ENCODE measurements at regions not wholly inside any gene's neighbourhood (a gene's known extent, or its start where the extent isn't known, plus 50 kb on each side); places are given as distances from the start of the nearest gene placed in this dataset.
A peak's percentile ranks its signal among the peaks of the same experiment; 100 is the strongest.

GRCh38 chr15:62841269-62841628 is 201.3 kb upstream of the TPM1 start:
- no peak for DNase-seq
- H3K4me1 ChIP-seq (ENCODE audit: control insufficient read depth, insufficient read depth, low read length) = no peaks in the 10 kb centered on the region
- no peaks in the 10 kb centered on the region for H3K9me3 ChIP-seq (ENCODE audit: control insufficient read depth, low read depth, low read length)
- H3K36me3 ChIP-seq (ENCODE audit: control insufficient read depth, insufficient read depth, low read length) = peaks cover 61% of the 10 kb centered on the region
- no peak overlapping the region for H3K27ac ChIP-seq (ENCODE audit: low read length)
- H3K27me3 ChIP-seq (ENCODE audit: control insufficient read depth, insufficient read depth, low read length) = no peaks in the 10 kb centered on the region
- H3K4me3 ChIP-seq (ENCODE audit: low read length) = no peak overlapping the region
- no CpG with 5 or more reads among the region's 10 CpGs for whole genome bisulfite sequencing (ENCODE audit: insufficient coverage, low lambda C conversion rate)

GRCh38 chr15:62841891-62842559 is 200.5 kb upstream of the TPM1 start:
- no peak overlapping the region for H3K27ac ChIP-seq (ENCODE audit: low read length)
- peaks cover 59% of the 10 kb centered on the region for H3K36me3 ChIP-seq (ENCODE audit: control insufficient read depth, insufficient read depth, low read length)
- WGBS (ENCODE audit: insufficient coverage, low lambda C conversion rate) = 90% methylated on average over 4 of the region's 10 CpGs

GRCh38 chr15:62843311-62843710 is 199.2 kb upstream of the TPM1 start:
- H3K36me3 ChIP-seq (ENCODE audit: control insufficient read depth, insufficient read depth, low read length) = peaks cover 52% of the 10 kb centered on the region

More at GRCh38 chr15:62841891-62842559, 200.5 kb upstream of the TPM1 start:
- no peaks in the 10 kb centered on the region for H3K27me3 ChIP-seq (ENCODE audit: control insufficient read depth, insufficient read depth, low read length)
- no peaks in the 10 kb centered on the region for H3K9me3 ChIP-seq (ENCODE audit: control insufficient read depth, low read depth, low read length)
- DNase-seq = no peak
- H3K4me3 ChIP-seq (ENCODE audit: low read length) = no peak overlapping the region
- no peaks in the 10 kb centered on the region for H3K4me1 ChIP-seq (ENCODE audit: control insufficient read depth, insufficient read depth, low read length)

GRCh38 chr15:62844564-62845240 is 197.8 kb upstream of the TPM1 start:
- H3K9me3 ChIP-seq (ENCODE audit: control insufficient read depth, low read depth, low read length) = no peaks in the 10 kb centered on the region
- no peak for DNase-seq
- no peaks in the 10 kb centered on the region for H3K4me1 ChIP-seq (ENCODE audit: control insufficient read depth, insufficient read depth, low read length)
- H3K36me3 ChIP-seq (ENCODE audit: control insufficient read depth, insufficient read depth, low read length) = peaks cover 39% of the 10 kb centered on the region
- no peaks in the 10 kb centered on the region for H3K27me3 ChIP-seq (ENCODE audit: control insufficient read depth, insufficient read depth, low read length)
- no peak overlapping the region for H3K4me3 ChIP-seq (ENCODE audit: low read length)
- no CpG with 5 or more reads among the region's 10 CpGs for WGBS (ENCODE audit: insufficient coverage, low lambda C conversion rate)
- H3K27ac ChIP-seq (ENCODE audit: low read length) = no peak overlapping the region

More at GRCh38 chr15:62843311-62843710, 199.2 kb upstream of the TPM1 start:
- no CpG with 5 or more reads among the region's 5 CpGs for WGBS (ENCODE audit: insufficient coverage, low lambda C conversion rate)
- H3K27ac ChIP-seq (ENCODE audit: low read length) = no peak overlapping the region
- no peaks in the 10 kb centered on the region for H3K4me1 ChIP-seq (ENCODE audit: control insufficient read depth, insufficient read depth, low read length)
- H3K9me3 ChIP-seq (ENCODE audit: control insufficient read depth, low read depth, low read length) = no peaks in the 10 kb centered on the region
- H3K4me3 ChIP-seq (ENCODE audit: low read length) = no peak overlapping the region
- DNase-seq = no peak
- no peaks in the 10 kb centered on the region for H3K27me3 ChIP-seq (ENCODE audit: control insufficient read depth, insufficient read depth, low read length)

- no peak overlapping the region for H3K27ac ChIP-seq (ENCODE audit: low read length)
- H3K4me1 ChIP-seq (ENCODE audit: control insufficient read depth, insufficient read depth, low read length) = no peaks in the 10 kb centered on the region
- H3K36me3 ChIP-seq (ENCODE audit: control insufficient read depth, insufficient read depth, low read length) = peaks cover 32% of the 10 kb centered on the region
- no peaks in the 10 kb centered on the region for H3K27me3 ChIP-seq (ENCODE audit: control insufficient read depth, insufficient read depth, low read length)
- no CpG with 5 or more reads among the region's 12 CpGs for WGBS (ENCODE audit: insufficient coverage, low lambda C conversion rate)
- DNase-seq = no peak
- no peak overlapping the region for H3K4me3 ChIP-seq (ENCODE audit: low read length)
- H3K9me3 ChIP-seq (ENCODE audit: control insufficient read depth, low read depth, low read length) = no peaks in the 10 kb centered on the region
These were observed 197.1 kb upstream of the TPM1 start for GRCh38 chr15:62845241-62846126.

- H3K36me3 ChIP-seq (ENCODE audit: control insufficient read depth, insufficient read depth, low read length) = peaks cover 24% of the 10 kb centered on the region
- H3K4me3 ChIP-seq (ENCODE audit: low read length) = no peak overlapping the region
- DNase-seq = no peak
- H3K4me1 ChIP-seq (ENCODE audit: control insufficient read depth, insufficient read depth, low read length) = no peaks in the 10 kb centered on the region
- no peak overlapping the region for H3K27ac ChIP-seq (ENCODE audit: low read length)
- no peaks in the 10 kb centered on the region for H3K9me3 ChIP-seq (ENCODE audit: control insufficient read depth, low read depth, low read length)
- 70% methylated on average over 4 of the region's 10 CpGs for WGBS (ENCODE audit: insufficient coverage, low lambda C conversion rate)
- H3K27me3 ChIP-seq (ENCODE audit: control insufficient read depth, insufficient read depth, low read length) = no peaks in the 10 kb centered on the region
These were observed 196.3 kb upstream of the TPM1 start for GRCh38 chr15:62846131-62846804.

GRCh38 chr15:62846805-62847495 is 195.6 kb upstream of the TPM1 start:
- Histone ChIP-seq H3K27ac (ENCODE audit: low read length) (no peak overlapping the region), H3K4me3 (ENCODE audit: low read length) (no peak overlapping the region), H3K4me1 (ENCODE audit: control insufficient read depth, insufficient read depth, low read length) (no peaks in the 10 kb centered on the region), H3K36me3 (ENCODE audit: control insufficient read depth, insufficient read depth, low read length) (peaks cover 17% of the 10 kb centered on the region), H3K27me3 (ENCODE audit: control insufficient read depth, insufficient read depth, low read length) (no peaks in the 10 kb centered on the region), H3K9me3 (ENCODE audit: control insufficient read depth, low read depth, low read length) (no peaks in the 10 kb centered on the region)
- WGBS (ENCODE audit: insufficient coverage, low lambda C conversion rate) = no CpG with 5 or more reads among the region's 8 CpGs
- no peak for DNase-seq

GRCh38 chr15:62847900-62848489 is 194.6 kb upstream of the TPM1 start:
- WGBS (ENCODE audit: insufficient coverage, low lambda C conversion rate) = 80% methylated on average over 1 of the region's 7 CpGs
- peak in 1 of 2 donors; percentile 33 for DNase-seq
- Histone ChIP-seq H3K27ac (ENCODE audit: low read length) (no peak overlapping the region), H3K36me3 (ENCODE audit: control insufficient read depth, insufficient read depth, low read length) (peaks cover 11% of the 10 kb centered on the region), H3K9me3 (ENCODE audit: control insufficient read depth, low read depth, low read length) (no peaks in the 10 kb centered on the region), H3K4me3 (ENCODE audit: low read length) (no peak overlapping the region), H3K4me1 (ENCODE audit: control insufficient read depth, insufficient read depth, low read length) (no peaks in the 10 kb centered on the region), H3K27me3 (ENCODE audit: control insufficient read depth, insufficient read depth, low read length) (no peaks in the 10 kb centered on the region)

GRCh38 chr15:62848632-62849050 is 193.9 kb upstream of the TPM1 start:
- DNase-seq = no peak
- H3K27me3 ChIP-seq (ENCODE audit: control insufficient read depth, insufficient read depth, low read length) = no peaks in the 10 kb centered on the region
- H3K27ac ChIP-seq (ENCODE audit: low read length) = no peak overlapping the region
- peaks cover 4% of the 10 kb centered on the region for H3K36me3 ChIP-seq (ENCODE audit: control insufficient read depth, insufficient read depth, low read length)
- H3K9me3 ChIP-seq (ENCODE audit: control insufficient read depth, low read depth, low read length) = no peaks in the 10 kb centered on the region
- H3K4me1 ChIP-seq (ENCODE audit: control insufficient read depth, insufficient read depth, low read length) = no peaks in the 10 kb centered on the region
- no CpG with 5 or more reads among the region's 5 CpGs for WGBS (ENCODE audit: insufficient coverage, low lambda C conversion rate)
- H3K4me3 ChIP-seq (ENCODE audit: low read length) = no peak overlapping the region
